ENCODE measurements at regions not wholly inside any gene's neighbourhood (a gene's known extent, or its start where the extent isn't known, plus 50 kb on each side); places are given as distances from the start of the nearest gene placed in this dataset.

DNA sequence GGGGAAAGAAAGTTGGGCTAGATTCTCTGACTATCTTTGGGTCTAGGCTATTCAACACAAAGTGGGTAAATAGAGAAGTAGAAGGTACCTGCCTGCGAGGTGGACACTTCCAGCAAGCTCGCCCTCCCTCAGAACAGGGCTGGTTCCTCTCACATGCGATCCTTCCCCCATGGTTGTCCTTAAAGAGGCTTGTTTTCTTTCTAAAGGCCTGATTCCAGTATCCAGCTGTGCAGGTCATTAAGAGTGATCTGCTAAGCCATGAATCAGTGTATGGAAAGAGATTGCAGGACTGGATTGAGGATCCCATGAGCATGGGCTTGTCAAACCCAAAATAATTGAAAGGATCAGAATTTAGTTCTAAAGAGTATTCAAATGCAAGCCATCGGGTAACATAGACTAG, 189.0 kb downstream of the URB2 start (continued):
- TF ChIP-seq, protein P1, sequence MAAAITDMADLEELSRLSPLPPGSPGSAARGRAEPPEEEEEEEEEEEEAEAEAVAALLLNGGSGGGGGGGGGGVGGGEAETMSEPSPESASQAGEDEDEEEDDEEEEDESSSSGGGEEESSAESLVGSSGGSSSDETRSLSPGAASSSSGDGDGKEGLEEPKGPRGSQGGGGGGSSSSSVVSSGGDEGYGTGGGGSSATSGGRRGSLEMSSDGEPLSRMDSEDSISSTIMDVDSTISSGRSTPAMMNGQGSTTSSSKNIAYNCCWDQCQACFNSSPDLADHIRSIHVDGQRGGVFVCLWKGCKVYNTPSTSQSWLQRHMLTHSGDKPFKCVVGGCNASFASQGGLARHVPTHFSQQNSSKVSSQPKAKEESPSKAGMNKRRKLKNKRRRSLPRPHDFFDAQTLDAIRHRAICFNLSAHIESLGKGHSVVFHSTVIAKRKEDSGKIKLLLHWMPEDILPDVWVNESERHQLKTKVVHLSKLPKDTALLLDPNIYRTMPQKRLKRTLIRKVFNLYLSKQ (tag by site-specific recombination; IDR thresholded peaks at IDR 0.05; ENCODE audit: borderline replicate concordance): no peak
- no peak for TF ChIP-seq ZNF114 (tag by site-specific recombination; IDR thresholded peaks at IDR 0.05)
- no peak for TF ChIP-seq EGR2 (tag by site-specific recombination; IDR thresholded peaks at IDR 0.05; ENCODE audit: low read depth)
- no peak for TF ChIP-seq ZNF391 (tag by site-specific recombination; IDR thresholded peaks at IDR 0.05; ENCODE audit: borderline replicate concordance, low read depth)
- no peak for TF ChIP-seq KLF9 (tag by site-specific recombination; IDR thresholded peaks at IDR 0.05; ENCODE audit: low read depth)
- TF ChIP-seq HOXA7 (CRISPR knock-in tag; IDR thresholded peaks at IDR 0.05; ENCODE audit: borderline replicate concordance): no peak
- TF ChIP-seq ZNF548 (tag by site-specific recombination; IDR thresholded peaks at IDR 0.05): no peak
- no peak for TF ChIP-seq ZNF223 (tag by site-specific recombination; IDR thresholded peaks at IDR 0.05)
- TF ChIP-seq, protein P2, sequence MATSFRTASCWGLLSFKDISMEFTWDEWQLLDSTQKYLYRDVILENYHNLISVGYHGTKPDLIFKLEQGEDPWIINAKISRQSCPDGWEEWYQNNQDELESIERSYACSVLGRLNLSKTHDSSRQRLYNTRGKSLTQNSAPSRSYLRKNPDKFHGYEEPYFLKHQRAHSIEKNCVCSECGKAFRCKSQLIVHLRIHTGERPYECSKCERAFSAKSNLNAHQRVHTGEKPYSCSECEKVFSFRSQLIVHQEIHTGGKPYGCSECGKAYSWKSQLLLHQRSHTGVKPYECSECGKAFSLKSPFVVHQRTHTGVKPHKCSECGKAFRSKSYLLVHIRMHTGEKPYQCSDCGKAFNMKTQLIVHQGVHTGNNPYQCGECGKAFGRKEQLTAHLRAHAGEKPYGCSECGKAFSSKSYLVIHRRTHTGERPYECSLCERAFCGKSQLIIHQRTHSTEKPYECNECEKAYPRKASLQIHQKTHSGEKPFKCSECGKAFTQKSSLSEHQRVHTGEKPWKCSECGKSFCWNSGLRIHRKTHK (tag by site-specific recombination; IDR thresholded peaks at IDR 0.05): no peak
- TF ChIP-seq ZNF514 (tag by site-specific recombination; IDR thresholded peaks at IDR 0.05): no peak
- no peak for TF ChIP-seq ZNF544 (tag by site-specific recombination; IDR thresholded peaks at IDR 0.05)

DNA sequence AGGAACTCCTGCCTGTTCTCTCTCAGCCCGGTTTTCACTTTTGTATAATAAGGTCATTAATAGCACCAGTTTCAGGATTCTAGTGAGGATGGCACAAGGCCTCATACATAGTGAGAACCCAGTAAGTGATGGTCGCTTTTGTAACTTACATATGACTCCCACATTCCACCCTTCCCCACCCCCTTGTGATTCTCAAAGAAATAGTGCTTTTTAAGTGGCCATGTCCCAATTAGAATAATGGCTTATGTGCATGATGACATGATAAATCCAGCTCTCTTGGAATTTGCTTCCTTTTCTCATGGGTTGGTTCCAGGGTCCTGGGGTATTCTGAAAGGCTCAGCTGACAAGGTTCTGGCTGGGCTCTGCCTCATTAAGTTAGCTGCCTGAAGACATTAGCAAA, 189.9 kb downstream of the URB2 start:
- POLR2A ChIA-PET: no interaction called here
- TF ChIP-seq ZNF621 (tag by site-specific recombination; IDR thresholded peaks at IDR 0.05): no peak
- TF ChIP-seq, protein P3, sequence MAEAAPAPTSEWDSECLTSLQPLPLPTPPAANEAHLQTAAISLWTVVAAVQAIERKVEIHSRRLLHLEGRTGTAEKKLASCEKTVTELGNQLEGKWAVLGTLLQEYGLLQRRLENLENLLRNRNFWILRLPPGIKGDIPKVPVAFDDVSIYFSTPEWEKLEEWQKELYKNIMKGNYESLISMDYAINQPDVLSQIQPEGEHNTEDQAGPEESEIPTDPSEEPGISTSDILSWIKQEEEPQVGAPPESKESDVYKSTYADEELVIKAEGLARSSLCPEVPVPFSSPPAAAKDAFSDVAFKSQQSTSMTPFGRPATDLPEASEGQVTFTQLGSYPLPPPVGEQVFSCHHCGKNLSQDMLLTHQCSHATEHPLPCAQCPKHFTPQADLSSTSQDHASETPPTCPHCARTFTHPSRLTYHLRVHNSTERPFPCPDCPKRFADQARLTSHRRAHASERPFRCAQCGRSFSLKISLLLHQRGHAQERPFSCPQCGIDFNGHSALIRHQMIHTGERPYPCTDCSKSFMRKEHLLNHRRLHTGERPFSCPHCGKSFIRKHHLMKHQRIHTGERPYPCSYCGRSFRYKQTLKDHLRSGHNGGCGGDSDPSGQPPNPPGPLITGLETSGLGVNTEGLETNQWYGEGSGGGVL (tag by site-specific recombination; IDR thresholded peaks at IDR 0.05): no peak
- TF ChIP-seq ZNF585B (tag by site-specific recombination; IDR thresholded peaks at IDR 0.05): no peak
- no peak for TF ChIP-seq ZNF510 (tag by site-specific recombination; IDR thresholded peaks at IDR 0.05; ENCODE audit: insufficient replicate concordance)
- no peak for TF ChIP-seq ZNF837 (tag by site-specific recombination; IDR thresholded peaks at IDR 0.05)
- TF ChIP-seq ZNF132 (tag by site-specific recombination; IDR thresholded peaks at IDR 0.05; ENCODE audit: borderline replicate concordance): no peak
- no peak for TF ChIP-seq SCRT1 (tag by site-specific recombination; IDR thresholded peaks at IDR 0.05; ENCODE audit: borderline replicate concordance)
- no peak for TF ChIP-seq GLI2 (tag by site-specific recombination; IDR thresholded peaks at IDR 0.05; ENCODE audit: borderline replicate concordance, low read depth)
- no peak for TF ChIP-seq ZNF610 (tag by site-specific recombination; IDR thresholded peaks at IDR 0.05; ENCODE audit: borderline replicate concordance)
- CTCF ChIA-PET: no interaction called here
- H3K4me1 ChIP-seq (ENCODE audit: control insufficient read depth, insufficient read depth, low read length): no peaks in the 10 kb centered on the region
- no peak overlapping the region for H3K27ac ChIP-seq (ENCODE audit: extremely low read depth, low read depth, low read length)
- no peaks in the 10 kb centered on the region for H3K36me3 ChIP-seq (ENCODE audit: control insufficient read depth in 2 of 2, insufficient read depth in 1 of 2, low read length in 2 of 2)
- H3K9me3 ChIP-seq (ENCODE audit: control insufficient read depth, insufficient read depth, low read depth, low read length): no peaks in the 10 kb centered on the region
- no peak overlapping the region for H3K4me3 ChIP-seq (ENCODE audit: low read depth, low read length)

DNA sequence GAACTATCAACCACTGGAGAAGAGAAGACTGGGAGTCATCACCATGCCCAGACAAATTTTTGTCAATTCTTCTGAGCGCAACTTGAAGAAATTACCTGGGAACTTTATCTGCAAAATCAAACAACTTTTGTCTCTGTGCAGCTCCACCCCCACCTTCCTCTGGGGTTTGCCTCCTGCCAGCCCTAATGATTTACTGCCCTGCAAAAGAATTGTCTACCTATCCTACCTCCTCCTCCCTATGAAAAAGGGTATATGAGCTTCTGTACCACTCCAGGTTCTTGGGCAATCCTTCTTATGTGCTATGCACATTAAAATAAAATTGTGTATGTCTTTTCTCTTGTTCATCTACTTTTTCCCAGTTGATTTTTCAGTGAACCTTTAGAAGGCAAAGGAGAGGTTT, 191.9 kb downstream of the URB2 start:
- Histone ChIP-seq H3K4me1 (ENCODE audit: control insufficient read depth, insufficient read depth, low read length) (no peaks in the 10 kb centered on the region), H3K4me3 (ENCODE audit: low read depth, low read length) (no peak overlapping the region), H3K27ac (ENCODE audit: extremely low read depth, low read depth, low read length) (no peak overlapping the region), H3K9me3 (ENCODE audit: control insufficient read depth, insufficient read depth, low read depth, low read length) (no peaks in the 10 kb centered on the region), H3K36me3 (ENCODE audit: control insufficient read depth in 2 of 2, insufficient read depth in 1 of 2, low read length in 2 of 2) (no peaks in the 10 kb centered on the region)
- POLR2A ChIA-PET: no interaction called here
- CTCF ChIA-PET: interaction anchor here (0.5 to 1.2 kb wide), 3 partner anchors 11 to 40 kb away, joined by 3 to 4 read pairs (median 3); no protein-coding TSS in a partner anchor
- TF ChIP-seq ZNF302 (tag by site-specific recombination; IDR thresholded peaks at IDR 0.05; ENCODE audit: low read depth): no peak
- TF ChIP-seq HOXA7 (CRISPR knock-in tag; IDR thresholded peaks at IDR 0.05; ENCODE audit: borderline replicate concordance): no peak
- TF ChIP-seq SCRT2 (tag by site-specific recombination; IDR thresholded peaks at IDR 0.05): no peak
- TF ChIP-seq ZXDB (tag by site-specific recombination; IDR thresholded peaks at IDR 0.05): no peak
- TF ChIP-seq, protein P4, sequence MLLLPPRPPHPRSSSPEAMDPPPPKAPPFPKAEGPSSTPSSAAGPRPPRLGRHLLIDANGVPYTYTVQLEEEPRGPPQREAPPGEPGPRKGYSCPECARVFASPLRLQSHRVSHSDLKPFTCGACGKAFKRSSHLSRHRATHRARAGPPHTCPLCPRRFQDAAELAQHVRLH (tag by site-specific recombination; IDR thresholded peaks at IDR 0.05): no peak
- TF ChIP-seq ZNF37A (tag by site-specific recombination; IDR thresholded peaks at IDR 0.05): no peak
- TF ChIP-seq ZNF558 (tag by site-specific recombination; IDR thresholded peaks at IDR 0.05): no peak
- TF ChIP-seq ZBTB20 (tag by site-specific recombination; IDR thresholded peaks at IDR 0.05): no peak
- no peak for TF ChIP-seq ZNF521 (tag by site-specific recombination; IDR thresholded peaks at IDR 0.05)
- TF ChIP-seq ZNF76 (tag by site-specific recombination; IDR thresholded peaks at IDR 0.05; ENCODE audit: borderline replicate concordance, low read depth): no peak
- no peak for TF ChIP-seq KLF8 (tag by site-specific recombination; IDR thresholded peaks at IDR 0.05)

Measured in HEK293 (cell line).